ENCODE measurements at regions not wholly inside any gene's neighbourhood (a gene's known extent, or its start where the extent isn't known, plus 50 kb on each side); places are given as distances from the start of the nearest gene placed in this dataset.

GRCh38 chr11:30684772-30685171, 98.6 kb upstream of the MPPED2 start:
- no peak for DNase-seq (ENCODE audit: low read depth)
- H3K4me3 ChIP-seq (ENCODE audit: control insufficient read depth, low read depth, low read length), result no peak overlapping the region
- no peak for TF ChIP-seq CTCF (conservative IDR thresholded peaks at IDR 0.05; ENCODE audit: control insufficient read depth, insufficient read depth, low read depth, low read length)

GRCh38 chr11:30683176-30683575, 97.0 kb upstream of the MPPED2 start:
- no peak for DNase-seq (ENCODE audit: low read depth)
- H3K4me3 ChIP-seq (ENCODE audit: control insufficient read depth, low read depth, low read length), result no peak overlapping the region
- TF ChIP-seq CTCF (conservative IDR thresholded peaks at IDR 0.05; ENCODE audit: control insufficient read depth, insufficient read depth, low read depth, low read length), result no peak

GRCh38 chr11:30666817-30667216, 80.7 kb upstream of the MPPED2 start:
- TF ChIP-seq CTCF (conservative IDR thresholded peaks at IDR 0.05; ENCODE audit: control insufficient read depth, insufficient read depth, low read depth, low read length), result no peak
- no peak for DNase-seq (ENCODE audit: low read depth)
- H3K4me3 ChIP-seq (ENCODE audit: control insufficient read depth, low read depth, low read length), result no peak overlapping the region

DNA sequence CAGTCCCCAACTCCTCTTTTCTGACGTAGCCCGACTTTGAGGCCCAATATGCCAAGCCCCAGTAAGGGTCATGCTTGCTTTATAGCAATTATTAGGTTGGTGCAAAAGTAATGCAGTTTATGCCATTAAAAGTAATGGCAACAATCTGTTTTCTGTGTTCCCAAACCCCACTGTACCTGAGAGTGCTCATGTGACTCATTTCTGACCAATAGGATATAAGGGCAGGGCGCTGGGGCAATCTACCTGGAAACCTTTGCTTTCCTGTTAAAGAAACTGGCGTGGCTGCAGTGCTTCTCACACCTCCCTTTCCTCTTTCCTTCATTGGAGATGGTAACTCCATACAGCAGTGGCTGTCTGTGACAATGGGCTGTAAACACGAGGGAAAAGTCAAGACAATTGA, 78.9 kb upstream of the MPPED2 start:
- no peak overlapping the region for H3K4me3 ChIP-seq (ENCODE audit: control insufficient read depth, low read depth, low read length)
- no peak for TF ChIP-seq CTCF (conservative IDR thresholded peaks at IDR 0.05; ENCODE audit: control insufficient read depth, insufficient read depth, low read depth, low read length)
- no peak for DNase-seq (ENCODE audit: low read depth)

DNA sequence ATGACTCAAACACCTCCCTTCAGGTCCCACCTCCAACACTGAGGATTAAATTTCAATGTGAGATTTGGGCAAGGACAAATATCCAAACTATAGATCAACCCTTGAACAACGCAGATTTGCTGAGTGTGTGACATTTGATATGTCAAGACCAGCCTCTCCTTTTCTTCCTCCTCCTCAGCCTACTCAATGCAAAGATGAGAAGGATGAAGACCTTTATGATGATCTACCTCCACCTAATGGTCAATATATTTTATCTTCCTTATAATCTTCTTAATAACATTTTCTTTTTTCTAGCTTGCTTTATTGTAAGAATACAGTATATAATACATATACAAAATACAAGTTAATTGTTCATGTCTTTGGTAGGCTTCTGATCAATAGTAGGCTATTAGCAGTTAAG, 67.5 kb upstream of the MPPED2 start:
- TF ChIP-seq CTCF (conservative IDR thresholded peaks at IDR 0.05; ENCODE audit: control insufficient read depth, insufficient read depth, low read depth, low read length), result no peak
- H3K4me3 ChIP-seq (ENCODE audit: control insufficient read depth, low read depth, low read length), result no peak overlapping the region
- no peak for DNase-seq (ENCODE audit: low read depth)

GRCh38 chr11:30652801-30653200, 66.6 kb upstream of the MPPED2 start:
- no peak for DNase-seq (ENCODE audit: low read depth)
- no peak for TF ChIP-seq CTCF (conservative IDR thresholded peaks at IDR 0.05; ENCODE audit: control insufficient read depth, insufficient read depth, low read depth, low read length)

GRCh38 chr11:30650266-30650665, 64.1 kb upstream of the MPPED2 start:
- TF ChIP-seq CTCF (conservative IDR thresholded peaks at IDR 0.05; ENCODE audit: control insufficient read depth, insufficient read depth, low read depth, low read length), result no peak
- DNase-seq (ENCODE audit: low read depth), result no peak

More at GRCh38 chr11:30652801-30653200, 66.6 kb upstream of the MPPED2 start:
- no peak overlapping the region for H3K4me3 ChIP-seq (ENCODE audit: control insufficient read depth, low read depth, low read length)

More at GRCh38 chr11:30650266-30650665, 64.1 kb upstream of the MPPED2 start:
- no peak overlapping the region for H3K4me3 ChIP-seq (ENCODE audit: control insufficient read depth, low read depth, low read length)

Data from fibroblast of mammary gland (primary cell).